HPDE6-E6E7 (cell line): ENCODE measurements at regions not wholly inside any gene's neighbourhood (a gene's known extent, or its start where the extent isn't known, plus 50 kb on each side); places are given as distances from the start of the nearest gene placed in this dataset.
"Not testable (repeated sequence)": the region's sequence is repeated elsewhere in the genome, so short reads cannot be mapped to it uniquely, and the experiment has no call there.

Source experiments
- DNase-seq: peaks from one replicate; pipeline ENCODE4 v3.0.0; 2011; ENCODE audit warnings: missing footprints; ENCODE audit errors: extremely low spot score

DNA sequence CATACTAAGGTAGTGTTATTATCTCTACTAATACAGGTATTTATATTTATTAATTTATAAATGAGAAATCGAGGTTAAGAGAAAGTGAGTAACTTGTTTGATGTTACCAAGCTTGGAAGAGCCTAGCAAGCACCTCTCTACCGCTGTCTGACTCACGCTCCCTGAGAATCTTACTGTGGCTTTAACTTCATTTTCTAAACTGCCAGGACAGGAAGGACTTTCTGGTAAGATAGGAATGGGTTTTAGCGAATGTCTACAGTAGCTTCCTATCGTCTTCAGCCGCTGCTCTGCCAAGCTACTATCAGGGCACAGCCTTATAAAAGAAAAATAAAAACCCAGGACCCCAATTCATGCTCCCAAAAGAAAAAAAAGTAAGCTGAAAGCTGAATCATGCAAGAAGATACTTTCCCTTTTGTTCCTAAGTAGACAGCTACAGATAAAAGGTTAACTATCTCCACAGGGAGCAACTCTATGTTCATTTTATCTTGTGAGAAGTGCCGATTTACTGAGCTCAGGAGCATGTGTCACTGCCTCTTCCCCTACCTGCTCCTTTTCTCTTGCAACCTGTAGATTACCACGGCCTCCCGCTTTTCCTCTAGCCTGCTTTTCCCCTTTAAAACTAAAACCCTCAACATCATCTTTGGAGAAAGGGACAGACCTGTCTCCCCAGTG, 60.2 kb downstream of the THNSL1 start:
- DNase-seq = no peak

DNA sequence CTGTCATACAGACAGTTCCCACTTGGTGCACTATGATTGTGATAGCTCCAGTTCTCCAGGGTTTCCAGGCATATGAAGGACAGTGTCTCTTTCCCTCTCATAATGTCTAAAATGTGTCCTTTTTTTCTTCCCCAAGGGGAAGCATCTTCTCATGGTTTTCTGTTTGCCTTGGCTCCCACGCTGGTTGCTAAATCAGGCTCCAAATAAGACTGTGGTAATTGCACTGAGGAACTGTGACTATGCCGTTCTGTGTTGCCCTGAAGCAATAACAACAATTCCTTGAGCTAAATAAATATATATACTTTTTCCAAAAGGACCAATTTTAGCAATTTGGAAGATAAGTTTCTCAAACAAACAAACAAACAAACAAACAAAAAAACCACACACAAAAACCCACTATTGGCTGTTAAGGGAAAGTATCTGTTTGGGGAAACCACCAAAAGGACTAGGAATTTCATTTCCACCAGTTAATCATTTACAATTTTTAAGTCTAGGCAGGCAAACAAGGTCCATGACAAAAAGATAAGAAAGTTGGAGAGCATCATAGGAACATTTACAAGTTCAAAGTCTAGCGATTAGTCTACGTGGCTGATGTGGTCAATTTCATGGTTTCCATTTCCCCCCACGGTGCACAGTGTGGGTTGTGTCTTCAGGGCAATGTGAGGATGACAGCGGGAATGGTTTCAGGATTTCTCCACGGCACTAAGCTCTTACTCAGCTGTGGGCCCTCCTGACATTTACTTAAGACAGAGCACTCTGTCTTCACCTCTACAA, 62.4 kb downstream of the THNSL1 start:
- no peak for DNase-seq

DNA sequence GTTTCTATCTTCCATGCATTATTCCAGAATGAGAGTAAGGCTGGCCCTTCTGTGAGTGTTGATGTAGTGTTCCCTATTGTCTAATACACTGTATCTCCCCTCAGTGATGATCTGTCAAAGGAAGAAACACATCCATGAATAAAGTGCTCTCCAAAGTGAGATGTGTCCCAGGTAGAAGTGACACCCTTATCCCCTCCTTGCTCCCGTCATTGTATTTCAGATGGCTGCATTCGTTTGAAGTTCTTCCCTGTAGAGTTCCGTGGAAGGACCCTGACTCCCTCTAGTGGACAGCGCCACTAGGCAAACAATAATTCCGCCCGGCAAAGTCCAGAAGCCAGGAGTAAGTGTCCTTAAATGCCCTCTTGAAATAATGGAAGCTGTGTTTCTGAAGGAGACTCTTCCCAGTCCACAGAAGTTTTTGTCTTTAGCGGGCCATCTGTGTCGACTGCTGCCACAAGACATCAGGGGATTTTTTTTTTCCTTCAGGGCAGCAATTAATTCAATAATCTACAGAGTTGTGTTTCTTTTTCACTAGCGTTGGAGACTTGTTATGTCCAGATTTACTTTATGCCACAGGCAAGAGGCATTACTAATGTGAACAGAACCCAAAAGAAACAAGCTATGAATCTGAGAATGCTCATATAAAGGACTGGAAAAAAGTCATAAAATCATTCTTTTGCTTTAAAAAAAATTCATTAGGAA, 64.6 kb downstream of the THNSL1 start:
- peak; percentile 49 for DNase-seq

DNA sequence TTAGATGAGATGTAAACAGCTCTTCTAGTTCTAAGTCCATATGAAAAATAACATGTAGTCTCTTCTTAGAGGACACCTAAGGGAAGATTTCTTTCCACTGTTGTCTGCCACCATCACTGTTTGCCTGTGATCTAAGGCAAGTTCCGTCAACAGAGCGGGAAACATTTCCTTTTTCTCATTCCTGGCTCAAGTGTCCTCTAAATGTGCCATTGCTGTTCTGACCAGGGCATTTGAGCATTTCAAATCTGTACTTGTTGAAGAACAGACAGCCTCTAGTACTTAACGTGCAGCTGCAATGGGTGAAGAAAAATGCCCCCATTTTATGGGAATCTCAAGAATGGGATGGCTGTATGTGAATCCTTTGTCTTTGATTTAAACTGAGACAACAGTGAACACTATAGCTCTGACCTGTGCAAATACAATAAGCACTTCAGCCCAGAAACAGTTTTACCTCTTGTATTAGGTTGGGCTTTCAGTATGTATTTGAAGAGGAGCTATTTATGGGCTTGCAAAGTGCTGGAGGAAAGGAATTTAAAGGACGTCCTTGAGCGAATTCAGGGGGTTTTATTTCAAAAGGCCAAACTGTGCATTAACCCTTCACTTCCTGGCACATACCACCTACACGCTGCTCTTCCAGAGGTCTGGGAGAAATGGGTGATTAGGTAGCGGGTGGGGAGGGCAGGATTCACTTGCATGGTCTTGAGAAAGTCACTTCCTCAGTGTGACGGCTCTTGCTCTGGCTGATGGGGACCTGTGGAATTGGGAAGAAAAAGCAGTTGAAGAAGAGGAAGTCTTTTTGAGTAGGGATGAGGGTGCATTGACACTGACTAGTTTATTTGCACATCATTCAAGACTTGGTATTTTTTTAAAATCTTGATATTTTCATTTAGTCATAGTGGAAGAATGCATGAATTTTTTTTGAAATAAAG, 66.1 kb downstream of the THNSL1 start:
- DNase-seq = no peak

DNA sequence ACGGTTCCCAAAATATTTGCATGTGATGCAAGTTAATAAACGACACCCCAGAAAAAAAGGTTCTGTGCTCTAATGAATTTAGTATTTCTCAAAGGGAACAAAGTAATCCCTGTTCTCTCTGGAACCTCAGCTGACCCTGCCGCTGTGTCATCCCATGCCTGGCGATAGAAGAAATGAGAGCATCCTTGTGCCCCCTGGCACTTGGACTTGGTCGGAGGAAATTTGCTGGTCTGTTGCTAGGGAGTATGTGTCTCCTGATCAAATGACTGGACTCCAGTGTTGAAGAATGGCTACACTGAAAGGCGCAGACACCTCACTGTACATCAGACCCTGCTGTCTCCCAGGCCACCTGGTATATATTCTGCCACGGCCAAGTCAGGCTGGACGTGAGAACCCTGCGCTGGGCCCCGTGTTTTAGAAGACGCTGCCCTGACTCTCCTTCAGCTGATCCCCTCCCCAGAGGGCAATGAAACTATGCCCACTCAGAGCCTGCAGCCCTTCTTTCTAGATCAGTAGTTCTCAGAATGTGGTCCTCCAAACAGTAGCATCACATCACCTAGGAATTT, 67.2 kb downstream of the THNSL1 start:
- no peak for DNase-seq

DNA sequence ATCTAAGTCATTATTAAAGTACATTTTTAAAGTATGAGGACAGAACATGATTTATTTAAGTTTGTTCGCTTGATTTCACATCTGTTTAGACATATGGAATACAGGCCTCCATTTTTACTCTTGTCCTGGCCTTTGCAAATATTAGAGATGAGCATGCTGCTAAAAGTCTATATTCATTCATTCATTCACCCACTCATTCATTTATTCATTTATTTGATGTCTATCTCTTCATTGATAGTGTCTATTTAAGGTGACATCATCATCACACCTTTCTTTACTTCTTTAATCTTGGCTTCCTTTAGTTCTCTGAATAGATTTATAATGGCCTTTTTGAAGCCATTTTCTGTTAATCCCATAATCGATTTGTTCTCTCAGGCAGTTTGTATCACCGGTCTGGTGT, 68.0 kb downstream of the THNSL1 start:
- no peak for DNase-seq

DNA sequence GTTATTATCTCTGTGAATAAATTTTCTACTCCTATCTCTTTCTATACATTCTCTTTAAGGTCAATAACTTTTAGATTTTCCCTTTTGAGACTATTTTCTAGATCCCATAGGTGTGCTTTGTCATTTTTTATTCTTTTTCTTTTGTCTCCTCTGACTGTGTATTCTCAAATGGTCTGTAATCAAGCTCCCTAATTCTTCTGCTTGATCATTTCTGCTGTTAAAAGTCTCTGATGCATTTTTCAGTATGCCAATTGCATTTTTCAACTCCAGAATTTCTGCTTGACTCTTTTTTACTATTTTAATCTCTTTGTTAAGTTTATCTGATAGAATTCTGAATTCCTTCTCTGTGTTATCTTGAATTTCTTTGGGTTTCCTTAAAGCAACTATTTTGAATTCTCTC, 78.2 kb downstream of the THNSL1 start:
- DNase-seq = no peak

DNA sequence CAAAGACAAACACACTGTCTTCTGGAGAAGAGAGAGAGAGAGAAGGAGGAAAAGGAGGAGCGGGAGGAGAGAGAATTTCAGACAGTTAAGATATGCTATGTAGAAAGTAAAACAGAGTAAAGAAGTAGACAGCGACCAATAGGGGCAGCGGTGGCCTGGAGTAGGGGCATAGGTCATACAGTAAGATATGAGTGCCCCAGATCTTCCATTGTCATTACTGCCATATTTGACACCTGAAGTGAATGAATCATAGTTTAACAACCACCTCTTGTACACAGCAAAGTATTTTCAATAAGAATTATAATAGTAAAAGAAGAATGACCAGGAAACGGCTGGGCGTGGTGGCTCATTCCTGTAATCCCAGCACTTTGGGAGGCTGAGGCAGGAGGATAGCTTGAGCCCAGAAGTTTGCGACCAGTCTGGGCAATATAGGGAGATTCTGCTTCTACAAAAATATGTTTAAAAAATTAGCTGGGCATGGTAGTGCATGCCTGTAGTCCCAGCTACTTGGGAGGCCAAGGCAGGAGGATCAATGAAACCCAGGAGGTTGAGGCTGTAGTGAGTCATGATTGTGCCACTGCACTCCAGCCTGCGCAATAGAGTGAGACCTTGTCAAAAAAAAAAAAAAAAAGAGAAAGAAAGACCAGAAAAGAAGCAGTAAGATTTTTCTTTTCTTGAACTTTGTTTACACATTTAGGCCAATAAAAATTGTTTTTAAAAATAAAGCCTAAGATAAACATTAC, 77.0 kb upstream of the GPR158 start:
- DNase-seq = no peak

DNA sequence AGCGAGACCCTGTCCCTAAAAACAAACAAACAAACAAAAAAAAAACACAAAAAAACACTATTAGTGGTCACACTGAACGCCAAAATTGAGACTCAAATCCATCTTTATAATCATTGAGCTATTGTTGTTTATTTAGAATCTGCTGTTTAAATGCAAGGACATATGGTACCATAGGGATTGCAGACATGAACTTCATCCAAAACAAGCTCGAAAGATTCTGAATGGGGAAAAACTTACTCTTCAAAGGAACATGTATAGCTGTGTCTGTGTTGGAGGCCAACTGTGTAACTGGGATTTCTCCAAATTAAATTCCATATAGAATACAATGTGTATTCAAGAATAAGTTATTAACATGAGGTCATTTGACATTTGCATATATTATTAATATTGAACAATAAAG, 74.7 kb upstream of the GPR158 start:
- DNase-seq = no peak

DNA sequence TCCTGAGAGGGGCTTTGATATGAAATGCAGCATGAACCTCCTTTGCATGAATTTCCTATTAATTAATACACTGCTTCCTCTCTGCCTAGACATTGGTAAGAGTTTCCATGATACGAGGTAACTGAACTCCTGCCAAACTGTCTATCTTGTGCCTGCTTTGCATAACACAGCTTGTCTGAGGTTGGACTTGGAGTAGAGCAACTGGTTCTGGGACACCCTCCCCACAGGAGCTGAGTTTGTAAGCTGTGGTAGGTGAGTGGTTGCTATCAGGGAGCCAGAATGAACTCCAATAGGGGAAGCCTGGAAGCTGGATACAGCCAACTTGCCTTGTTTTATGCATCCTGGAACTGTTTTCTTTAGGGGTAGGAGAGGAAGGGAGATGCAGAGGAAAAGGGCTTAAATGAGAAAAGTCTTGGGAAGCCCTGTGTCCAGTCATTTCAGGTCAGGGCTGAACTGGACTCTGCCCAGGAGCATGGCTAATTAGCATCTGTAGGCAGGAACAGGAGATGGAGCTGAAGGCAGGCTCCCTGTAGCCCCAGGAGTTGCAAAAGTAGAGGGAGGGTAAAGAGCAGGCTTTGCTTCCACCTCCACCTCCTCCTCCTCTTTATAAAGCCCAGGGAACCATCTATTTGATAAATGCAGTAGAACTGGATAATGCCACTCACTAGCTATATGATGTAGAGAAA, 73.2 kb upstream of the GPR158 start:
- DNase-seq = no peak

DNA sequence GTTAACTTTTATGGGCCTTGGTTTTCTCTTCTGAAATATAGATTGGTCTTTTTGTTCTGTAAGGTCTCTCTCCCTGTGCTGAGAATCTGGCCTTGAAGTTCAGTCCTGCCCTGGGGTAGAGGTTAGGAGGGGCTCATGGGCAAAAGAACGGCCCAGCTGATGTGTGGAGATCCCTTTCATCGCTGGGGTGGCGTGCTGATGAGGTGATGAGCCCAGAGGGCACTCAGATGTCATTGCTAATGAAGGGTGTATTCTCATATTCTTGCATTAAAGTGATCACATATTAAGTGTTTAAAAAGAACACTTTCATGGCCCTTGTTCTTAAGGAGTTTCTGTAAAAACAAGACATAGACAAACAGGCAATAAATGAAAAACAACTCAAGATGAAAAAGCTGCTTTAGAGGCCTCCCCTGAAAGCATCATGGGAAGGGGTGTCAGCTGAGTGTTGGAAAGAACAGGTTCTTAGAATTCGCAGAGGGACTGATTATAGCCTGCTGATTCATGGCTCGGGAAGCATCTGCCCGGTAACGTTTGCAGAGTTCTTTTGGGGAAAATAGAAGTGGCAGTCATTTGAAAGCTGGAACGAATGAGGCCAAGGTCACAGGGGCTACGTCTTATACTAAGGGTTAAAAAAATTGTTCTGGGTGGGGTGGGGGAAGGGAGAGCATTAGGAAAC, 72.5 kb upstream of the GPR158 start:
- no peak for DNase-seq

DNA sequence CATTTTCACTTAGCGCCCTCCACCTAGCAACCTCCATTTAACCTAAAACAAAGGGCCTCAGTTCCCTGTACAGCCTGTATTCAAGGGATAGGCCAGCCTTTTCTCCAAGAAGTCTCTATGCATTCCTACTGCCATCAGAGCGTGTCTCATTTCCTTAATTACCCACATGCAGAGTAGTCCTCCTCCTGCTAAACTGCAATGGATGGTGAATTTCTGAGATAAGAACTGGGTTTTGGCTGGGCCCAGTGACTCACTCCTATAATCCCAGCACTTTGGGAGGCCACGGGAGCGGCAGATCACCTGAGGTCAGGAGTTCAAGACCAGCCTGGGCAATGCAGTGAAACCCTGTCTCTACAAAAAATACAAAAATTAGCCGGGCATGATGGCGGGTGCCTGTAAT, 71.1 kb upstream of the GPR158 start:
- no peak for DNase-seq

DNA sequence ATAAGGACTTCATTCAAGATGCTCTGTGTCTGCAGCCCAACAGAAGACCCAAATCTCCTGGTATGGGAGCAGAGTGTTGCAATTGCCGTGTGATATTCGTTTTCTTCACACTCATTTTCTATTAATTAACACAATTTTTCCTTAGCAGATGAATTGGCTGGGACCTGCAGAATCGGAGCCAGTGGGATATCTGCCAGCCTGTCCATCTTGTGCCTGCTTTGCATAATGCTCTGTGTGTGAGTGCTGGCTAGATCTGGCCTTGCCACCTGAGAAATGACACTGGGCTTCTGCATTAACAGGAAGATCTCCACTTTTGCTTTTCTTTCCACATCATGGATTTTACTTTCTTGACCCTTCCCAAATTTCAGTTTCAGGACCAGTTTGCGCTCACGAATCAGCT, 70.4 kb upstream of the GPR158 start:
- no peak for DNase-seq

DNA sequence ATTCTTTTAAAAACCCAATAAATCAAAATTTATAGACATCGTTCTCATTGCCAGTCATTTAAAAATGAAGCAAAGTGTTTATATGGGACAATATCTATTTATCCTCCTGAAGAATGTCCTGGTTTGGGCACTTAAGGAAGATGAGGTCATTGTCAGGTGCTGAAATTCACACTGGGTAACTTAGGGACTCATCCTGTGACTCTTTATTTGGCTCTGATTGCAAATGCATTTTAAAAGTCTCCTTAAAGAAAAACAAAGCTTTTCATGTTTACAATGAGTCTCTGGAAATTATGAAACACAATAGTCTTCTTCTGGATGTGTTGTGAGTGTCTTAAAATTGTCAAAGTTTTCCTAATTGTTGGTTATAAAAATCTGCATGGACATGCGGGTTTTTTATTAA, 69.5 kb upstream of the GPR158 start:
- no peak for DNase-seq

DNA sequence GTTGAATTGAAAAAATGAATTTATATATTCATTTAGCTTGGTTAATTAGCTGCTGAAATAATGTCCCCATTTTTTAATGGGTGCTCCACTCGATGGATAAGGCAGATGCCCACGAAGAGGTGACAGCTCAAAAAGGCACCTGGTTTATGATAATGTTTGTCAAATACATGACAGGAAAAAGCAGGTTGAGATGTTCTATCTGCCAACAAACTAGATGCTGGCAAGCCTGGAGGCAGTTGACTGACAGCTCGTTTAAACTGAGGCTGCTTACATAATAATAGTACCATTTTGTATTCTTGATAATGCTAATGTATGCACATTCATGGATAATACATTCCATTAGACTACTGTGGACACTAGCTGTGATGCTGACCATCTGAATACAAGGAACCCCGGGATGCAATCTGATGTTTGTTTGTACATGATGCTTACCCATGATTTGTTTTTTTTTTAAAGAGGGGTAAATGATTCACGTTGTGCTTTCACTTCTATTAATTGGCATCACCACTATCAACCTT, 69.0 kb upstream of the GPR158 start:
- DNase-seq = no peak

DNA sequence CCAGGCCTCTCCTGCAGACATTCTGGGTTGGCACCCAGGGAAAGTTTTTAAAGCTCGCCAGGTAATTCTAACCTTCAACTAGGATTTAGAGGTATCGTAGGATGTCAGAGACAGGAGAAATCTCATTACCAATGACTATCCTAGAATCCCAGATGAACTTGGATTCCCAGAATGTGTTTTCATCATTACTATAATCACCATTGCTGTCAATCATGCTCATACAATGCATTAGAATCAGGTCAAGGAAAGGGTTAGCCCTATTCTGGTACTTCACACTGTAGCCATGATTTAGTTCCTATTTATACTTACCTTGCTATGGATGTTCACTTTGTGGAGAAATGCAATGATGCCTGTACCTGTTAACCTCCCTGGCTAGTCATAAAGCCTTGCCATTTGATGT, 67.0 kb upstream of the GPR158 start:
- DNase-seq = no peak

DNA sequence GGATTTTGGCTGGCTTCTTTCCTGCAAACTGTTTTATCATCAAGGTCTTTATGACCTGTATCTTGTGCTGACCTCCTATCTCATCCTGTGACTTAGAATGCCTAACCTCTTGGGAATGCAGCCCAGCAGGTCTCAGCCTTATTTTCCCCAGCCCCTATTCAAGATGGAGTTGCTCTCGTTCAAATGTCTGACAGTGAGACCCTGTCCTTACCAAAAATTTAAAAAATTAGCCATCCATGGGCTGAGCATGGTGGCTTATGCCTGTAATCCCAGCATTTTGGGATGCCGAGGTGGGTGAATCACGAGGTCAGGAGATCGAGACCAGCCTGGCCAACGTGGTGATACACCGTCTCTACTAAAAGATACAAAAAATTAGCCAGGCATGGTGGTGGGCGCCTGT, 64.9 kb upstream of the GPR158 start:
- not testable (repeated sequence) for DNase-seq

DNA sequence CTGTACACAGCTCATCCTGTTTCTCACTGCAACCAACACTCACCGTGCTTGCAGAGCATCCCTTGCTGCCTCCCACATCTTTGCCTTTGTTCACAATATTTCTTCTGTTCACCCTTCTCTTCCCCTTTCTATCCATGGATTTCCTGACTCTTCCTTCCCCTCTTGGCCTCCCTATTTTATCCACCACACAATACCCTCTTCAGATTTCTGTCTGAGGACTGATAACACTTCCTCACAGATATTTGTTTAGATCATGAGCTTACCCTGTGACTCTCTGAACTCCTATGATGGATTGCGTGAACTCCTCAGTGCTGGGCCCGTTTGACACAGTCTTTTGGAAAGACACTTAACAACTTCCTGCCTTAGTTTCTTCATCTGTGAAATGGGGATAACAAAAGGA, 62.8 kb upstream of the GPR158 start:
- no peak for DNase-seq
